ENCODE measurements at regions not wholly inside any gene's neighbourhood (a gene's known extent, or its start where the extent isn't known, plus 50 kb on each side); places are given as distances from the start of the nearest gene placed in this dataset.

DNA sequence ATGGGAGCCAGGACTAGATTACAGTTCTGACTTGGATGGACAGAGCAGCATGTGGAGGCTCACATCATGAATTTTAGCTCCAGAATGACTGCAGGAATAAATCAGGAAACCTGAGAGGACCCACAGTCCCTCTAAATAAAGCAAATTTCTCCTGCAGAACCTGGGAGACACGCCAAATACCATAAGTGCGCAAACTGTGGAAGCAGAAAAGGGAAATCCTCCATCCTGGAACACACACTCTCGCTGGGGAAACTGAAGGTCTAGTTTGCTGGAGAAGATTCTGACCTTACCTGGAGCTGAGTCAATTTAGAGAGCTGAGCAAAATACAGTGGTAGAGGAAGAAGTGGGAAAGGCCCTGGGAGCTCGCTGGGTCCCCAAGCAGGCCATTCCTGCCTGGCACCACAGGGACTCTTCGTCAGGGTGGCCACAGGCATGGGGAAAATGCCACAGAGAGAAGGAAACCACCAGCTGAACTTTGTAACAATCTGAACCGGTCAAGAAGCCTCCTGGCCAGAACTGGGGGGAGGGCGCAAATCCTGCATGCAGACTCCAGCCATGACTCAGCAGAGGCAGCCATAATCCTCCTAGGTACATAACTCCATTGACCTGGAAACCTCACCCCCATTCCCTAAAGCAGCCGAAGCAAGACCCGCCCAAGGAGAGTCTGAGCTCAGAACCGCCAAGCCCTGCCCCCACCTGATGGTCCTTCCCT is 390.9 kb downstream of the LRRC70 start:
- H3K9ac ChIP-seq (ENCODE audit: insufficient read depth, low read length, poor library complexity, severe bottlenecking), result no peak overlapping the region
- H4K20me1 ChIP-seq (ENCODE audit: insufficient read depth, low read length), result no peaks in the 10 kb centered on the region
- H3K9me3 ChIP-seq (replicated peaks in 1 of 2; ENCODE audit: control insufficient read depth in 1 of 2, insufficient read depth in 1 of 2, low read length in 2 of 2), result peaks cover 9 to 21% of the 10 kb centered on the region in 2 donors
- Mint-ChIP-seq H3K27ac (no peak overlapping the region), H3K4me3 (no peak overlapping the region), H3K27me3 (ENCODE audit: low read depth in 3 of 3) (peaks cover 0 to 1% (median 0%) of the 10 kb centered on the region in 3 donors), H3K36me3 (no peaks in the 10 kb centered on the region), H3K4me1 (no peaks in the 10 kb centered on the region), H3K9me3 (peaks cover 11 to 22% (median 16%) of the 10 kb centered on the region in 7 donors)
- no peak overlapping the region for H2AFZ ChIP-seq (ENCODE audit: insufficient read depth, low read depth, low read length, poor library complexity, severe bottlenecking)
- H3K4me2 ChIP-seq (replicated peaks; ENCODE audit: extremely low read depth, low read length, poor library complexity, severe bottlenecking), result no peak overlapping the region
- H3K4me3 ChIP-seq (replicated peaks in 1 of 3; ENCODE audit: low read depth in 2 of 3, low read length in 3 of 3), result no peak overlapping the region
- no peak for DNase-seq
- no peaks in the 10 kb centered on the region for H3K79me2 ChIP-seq (ENCODE audit: insufficient read depth, low read length)
- 87% methylated on average over 6 of the region's 10 CpGs for WGBS (ENCODE audit: insufficient coverage)
- TF ChIP-seq, protein P1, sequence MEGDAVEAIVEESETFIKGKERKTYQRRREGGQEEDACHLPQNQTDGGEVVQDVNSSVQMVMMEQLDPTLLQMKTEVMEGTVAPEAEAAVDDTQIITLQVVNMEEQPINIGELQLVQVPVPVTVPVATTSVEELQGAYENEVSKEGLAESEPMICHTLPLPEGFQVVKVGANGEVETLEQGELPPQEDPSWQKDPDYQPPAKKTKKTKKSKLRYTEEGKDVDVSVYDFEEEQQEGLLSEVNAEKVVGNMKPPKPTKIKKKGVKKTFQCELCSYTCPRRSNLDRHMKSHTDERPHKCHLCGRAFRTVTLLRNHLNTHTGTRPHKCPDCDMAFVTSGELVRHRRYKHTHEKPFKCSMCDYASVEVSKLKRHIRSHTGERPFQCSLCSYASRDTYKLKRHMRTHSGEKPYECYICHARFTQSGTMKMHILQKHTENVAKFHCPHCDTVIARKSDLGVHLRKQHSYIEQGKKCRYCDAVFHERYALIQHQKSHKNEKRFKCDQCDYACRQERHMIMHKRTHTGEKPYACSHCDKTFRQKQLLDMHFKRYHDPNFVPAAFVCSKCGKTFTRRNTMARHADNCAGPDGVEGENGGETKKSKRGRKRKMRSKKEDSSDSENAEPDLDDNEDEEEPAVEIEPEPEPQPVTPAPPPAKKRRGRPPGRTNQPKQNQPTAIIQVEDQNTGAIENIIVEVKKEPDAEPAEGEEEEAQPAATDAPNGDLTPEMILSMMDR (IDR thresholded peaks at IDR 0.05), result no peak
- intact Hi-C loops (cut with micrococcal nuclease), result no loop called here
- no peak overlapping the region for H3K27ac ChIP-seq (ENCODE audit: low read depth in 1 of 2, low read length in 2 of 2)
- H3K36me3 ChIP-seq (replicated peaks in 1 of 2; ENCODE audit: control insufficient read depth in 1 of 2, insufficient read depth in 2 of 2, low read length in 2 of 2), result no peaks in the 10 kb centered on the region
- H3K4me1 ChIP-seq (ENCODE audit: control insufficient read depth in 1 of 2, insufficient read depth in 2 of 2, low read length in 2 of 2), result no peaks in the 10 kb centered on the region
- H3K27me3 ChIP-seq (ENCODE audit: control insufficient read depth in 2 of 2, insufficient read depth in 2 of 2, low read length in 2 of 2), result no peaks in the 10 kb centered on the region

DNA sequence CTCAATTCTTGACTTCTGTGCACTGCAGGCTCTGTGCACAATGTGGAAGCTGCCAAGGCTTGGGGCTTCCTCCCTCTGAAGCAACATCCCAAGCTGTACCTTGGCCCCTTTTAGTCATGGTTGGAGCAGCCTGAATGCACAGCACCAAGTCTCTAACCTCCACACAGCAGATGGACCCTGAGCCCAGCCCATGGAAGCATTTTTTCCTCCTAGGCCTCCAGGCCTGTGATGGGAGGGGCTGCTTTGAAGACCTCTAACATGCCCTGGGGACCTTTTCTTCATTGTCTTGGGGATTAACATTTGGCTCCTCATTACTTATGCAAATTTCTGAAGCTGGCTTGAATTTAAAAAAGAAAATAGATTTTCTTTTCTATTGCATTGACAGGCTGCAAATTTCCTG is 385.8 kb downstream of the LRRC70 start:
- Mint-ChIP-seq H3K36me3 (no peaks in the 10 kb centered on the region), H3K4me3 (no peak overlapping the region), H3K27ac (no peak overlapping the region), H3K9me3 (peaks cover 10 to 41% (median 29%) of the 10 kb centered on the region in 7 donors), H3K4me1 (no peaks in the 10 kb centered on the region), H3K27me3 (ENCODE audit: low read depth in 3 of 3) (no peaks in the 10 kb centered on the region)
- Histone ChIP-seq H3K9me3 (replicated peaks in 1 of 2; ENCODE audit: control insufficient read depth in 1 of 2, insufficient read depth in 1 of 2, low read length in 2 of 2) (peaks cover 31 to 35% of the 10 kb centered on the region in 2 donors), H2AFZ (ENCODE audit: insufficient read depth, low read depth, low read length, poor library complexity, severe bottlenecking) (no peak overlapping the region), H3K9ac (ENCODE audit: insufficient read depth, low read length, poor library complexity, severe bottlenecking) (no peak overlapping the region), H3K36me3 (replicated peaks in 1 of 2; ENCODE audit: control insufficient read depth in 1 of 2, insufficient read depth in 2 of 2, low read length in 2 of 2) (no peaks in the 10 kb centered on the region), H3K4me1 (ENCODE audit: control insufficient read depth in 1 of 2, insufficient read depth in 2 of 2, low read length in 2 of 2) (no peaks in the 10 kb centered on the region), H3K27me3 (ENCODE audit: control insufficient read depth in 2 of 2, insufficient read depth in 2 of 2, low read length in 2 of 2) (no peaks in the 10 kb centered on the region), H4K20me1 (ENCODE audit: insufficient read depth, low read length) (no peaks in the 10 kb centered on the region), H3K4me2 (replicated peaks; ENCODE audit: extremely low read depth, low read length, poor library complexity, severe bottlenecking) (no peak overlapping the region), H3K4me3 (replicated peaks in 1 of 3; ENCODE audit: low read depth in 2 of 3, low read length in 3 of 3) (no peak overlapping the region), H3K27ac (ENCODE audit: low read depth in 1 of 2, low read length in 2 of 2) (no peak overlapping the region), H3K79me2 (ENCODE audit: insufficient read depth, low read length) (no peaks in the 10 kb centered on the region)
- TF ChIP-seq, protein P1 (IDR thresholded peaks at IDR 0.05), result no peak
- DNase-seq, result no peak
- intact Hi-C loops (cut with micrococcal nuclease), result no loop called here

Data from CD14-positive monocyte (primary cell).